Nephron (organoid): ENCODE measurements at regions not wholly inside any gene's neighbourhood (a gene's known extent, or its start where the extent isn't known, plus 50 kb on each side); places are given as distances from the start of the nearest gene placed in this dataset.

Experiments
- H3K27ac Mint-ChIP-seq, 3 experiments: 2 replicates each; pipeline ENCODE4 v1.8.0; 2020; ENCODE audit warnings: mixed read lengths in 3 of 3, mild to moderate bottlenecking in 2 of 3, moderate library complexity in 1 of 3
- H3K27me3 Mint-ChIP-seq: 2 replicates; pipeline ENCODE4 v1.8.0; 2021; ENCODE audit warnings: low read depth, mild to moderate bottlenecking, moderate library complexity, mixed read lengths
- H3K36me3 Mint-ChIP-seq: 2 replicates; pipeline ENCODE4 v1.8.0; 2020; ENCODE audit warnings: low read depth, mixed read lengths
- H3K4me1 Mint-ChIP-seq: 2 replicates; pipeline ENCODE4 v1.8.0; 2020; ENCODE audit warnings: mixed read lengths
- H3K4me3 Mint-ChIP-seq, 3 experiments: 2 replicates each; pipeline ENCODE4 v1.8.0; 2020; ENCODE audit warnings: mild to moderate bottlenecking in 3 of 3, mixed read lengths in 3 of 3, moderate library complexity in 2 of 3
- H3K9me3 Mint-ChIP-seq: 2 replicates; pipeline ENCODE4 v1.8.0; 2020; ENCODE audit warnings: mixed read lengths
- CTCF ChIP-seq, 3 experiments: fragments of 200-600 bp; sonication (generic); IDR thresholded peaks; one replicate each; pipeline ENCODE4 v1.5.0; 2021; ENCODE audit warnings: antibody characterized with exemption in 3 of 3; ENCODE audit not compliant: unreplicated experiment in 3 of 3

GRCh38 chr6:164795056-164795815, 514.2 kb downstream of the C6orf118 start:
- H3K36me3 Mint-ChIP-seq = no peaks in the 10 kb centered on the region
- TF ChIP-seq CTCF (IDR thresholded peaks at IDR 0.05; ENCODE audit: unreplicated experiment in 3 of 3) = no peak
- H3K4me1 Mint-ChIP-seq = no peaks in the 10 kb centered on the region
- peaks cover 3% of the 10 kb centered on the region for H3K9me3 Mint-ChIP-seq
- H3K27me3 Mint-ChIP-seq = peaks cover 4% of the 10 kb centered on the region
- H3K27ac Mint-ChIP-seq = no peak overlapping the region
- no peak overlapping the region for H3K4me3 Mint-ChIP-seq

GRCh38 chr6:164792666-164793065, 516.7 kb downstream of the C6orf118 start:
- Mint-ChIP-seq H3K4me3 (no peak overlapping the region), H3K36me3 (no peaks in the 10 kb centered on the region), H3K9me3 (peaks cover 6% of the 10 kb centered on the region), H3K4me1 (no peaks in the 10 kb centered on the region), H3K27me3 (peaks cover 4% of the 10 kb centered on the region), H3K27ac (no peak overlapping the region)
- TF ChIP-seq CTCF (IDR thresholded peaks at IDR 0.05; ENCODE audit: unreplicated experiment in 3 of 3) = no peak

- Mint-ChIP-seq H3K4me3 (no peak overlapping the region), H3K36me3 (no peaks in the 10 kb centered on the region), H3K27me3 (no peaks in the 10 kb centered on the region), H3K27ac (no peak overlapping the region), H3K4me1 (no peaks in the 10 kb centered on the region), H3K9me3 (peaks cover 2% of the 10 kb centered on the region)
- TF ChIP-seq CTCF (IDR thresholded peaks at IDR 0.05; ENCODE audit: unreplicated experiment in 3 of 3) = no peak
These were observed 517.9 kb downstream of the C6orf118 start for GRCh38 chr6:164791498-164791897.

GRCh38 chr6:164763788-164764187, 545.6 kb downstream of the C6orf118 start:
- no peaks in the 10 kb centered on the region for H3K27me3 Mint-ChIP-seq
- peaks cover 13% of the 10 kb centered on the region for H3K9me3 Mint-ChIP-seq
- no peak overlapping the region for H3K27ac Mint-ChIP-seq
- H3K4me3 Mint-ChIP-seq = no peak overlapping the region
- no peak for TF ChIP-seq CTCF (IDR thresholded peaks at IDR 0.05; ENCODE audit: unreplicated experiment in 3 of 3)
- no peaks in the 10 kb centered on the region for H3K36me3 Mint-ChIP-seq
- H3K4me1 Mint-ChIP-seq = peaks cover 2% of the 10 kb centered on the region

GRCh38 chr6:164757451-164757850, 552.0 kb downstream of the C6orf118 start:
- no peak for TF ChIP-seq CTCF (IDR thresholded peaks at IDR 0.05; ENCODE audit: unreplicated experiment in 3 of 3)
- H3K27me3 Mint-ChIP-seq = no peaks in the 10 kb centered on the region
- H3K4me1 Mint-ChIP-seq = peaks cover 4% of the 10 kb centered on the region
- no peak overlapping the region for H3K27ac Mint-ChIP-seq
- no peak overlapping the region for H3K4me3 Mint-ChIP-seq
- peaks cover 7% of the 10 kb centered on the region for H3K9me3 Mint-ChIP-seq
- no peaks in the 10 kb centered on the region for H3K36me3 Mint-ChIP-seq

GRCh38 chr6:164756723-164757122, 552.7 kb downstream of the C6orf118 start:
- H3K36me3 Mint-ChIP-seq = no peaks in the 10 kb centered on the region
- H3K27me3 Mint-ChIP-seq = no peaks in the 10 kb centered on the region
- no peak overlapping the region for H3K27ac Mint-ChIP-seq
- H3K4me1 Mint-ChIP-seq = peaks cover 4% of the 10 kb centered on the region
- TF ChIP-seq CTCF (IDR thresholded peaks at IDR 0.05; ENCODE audit: unreplicated experiment in 3 of 3) = no peak
- peaks cover 4% of the 10 kb centered on the region for H3K9me3 Mint-ChIP-seq
- no peak overlapping the region for H3K4me3 Mint-ChIP-seq
